HG03064 (cell line): ENCODE measurements at regions not wholly inside any gene's neighbourhood (a gene's known extent, or its start where the extent isn't known, plus 50 kb on each side); places are given as distances from the start of the nearest gene placed in this dataset.
"Not testable (repeated sequence)": the region's sequence is repeated elsewhere in the genome, so short reads cannot be mapped to it uniquely, and the experiment has no call there.

Source experiments
- ATAC-seq: cut with Tn5 transposase; IDR thresholded peaks from one replicate; pipeline ENCODE4 v1.9.1; 2021; ENCODE audit warnings: low read depth; ENCODE audit not compliant: unreplicated experiment

DNA sequence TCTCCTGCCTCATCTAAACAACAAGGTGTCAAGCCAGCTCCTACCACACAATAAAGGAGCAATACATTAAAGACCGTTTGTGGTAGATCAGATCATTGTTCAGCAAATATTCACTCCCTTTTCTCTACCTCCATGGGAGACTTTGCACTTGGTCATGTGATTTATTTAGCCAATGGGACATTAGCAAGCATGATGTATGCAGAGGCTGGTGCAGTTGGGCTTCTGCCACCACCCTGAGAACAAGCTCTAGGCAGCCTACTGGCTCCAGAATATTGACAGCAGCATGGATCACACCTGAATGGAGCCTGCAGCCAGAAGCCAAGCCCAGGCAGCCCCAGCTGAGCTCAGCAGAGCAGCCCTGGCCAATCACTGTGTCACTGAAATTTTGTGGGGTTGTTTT is 99.4 kb upstream of the UBE2E2 start:
- no peak for ATAC-seq

DNA sequence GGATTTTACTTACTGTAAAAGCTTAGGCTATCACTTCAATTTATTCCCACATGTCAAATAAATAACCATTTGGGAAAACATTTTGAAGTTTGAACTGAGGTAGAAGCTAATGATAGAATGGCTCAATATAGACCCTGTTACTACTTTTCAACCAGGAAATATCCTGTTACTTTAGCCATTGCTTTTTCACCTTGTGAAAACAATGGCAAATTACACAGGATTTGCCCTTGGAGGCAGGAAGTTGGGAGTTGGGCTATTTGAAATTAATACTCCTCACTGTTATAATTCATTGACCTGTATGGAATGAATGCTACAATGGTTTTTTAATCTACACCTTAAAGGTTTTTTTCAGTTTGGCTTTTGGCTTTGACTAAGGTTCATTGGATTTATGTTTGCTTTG is 98.1 kb upstream of the UBE2E2 start:
- ATAC-seq = no peak

DNA sequence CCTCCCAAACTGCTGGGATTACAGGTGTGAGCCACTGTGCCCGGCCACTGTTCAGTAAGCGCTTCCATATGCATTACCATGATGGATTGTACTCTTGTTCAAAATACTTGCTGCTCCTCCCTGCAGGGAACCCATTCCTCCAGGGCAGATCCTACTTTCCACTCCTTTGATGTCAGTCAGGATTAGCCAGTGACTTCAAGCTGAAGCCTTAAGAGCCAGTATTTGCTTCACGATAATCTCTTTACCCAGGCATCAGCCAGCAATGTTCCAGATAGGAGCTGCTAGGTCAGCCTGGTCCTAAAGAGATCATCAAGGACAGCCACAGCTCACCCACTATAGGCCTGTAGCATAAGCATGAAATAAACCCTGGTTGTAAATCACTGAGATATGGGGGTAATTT is 96.5 kb upstream of the UBE2E2 start:
- ATAC-seq = no peak

DNA sequence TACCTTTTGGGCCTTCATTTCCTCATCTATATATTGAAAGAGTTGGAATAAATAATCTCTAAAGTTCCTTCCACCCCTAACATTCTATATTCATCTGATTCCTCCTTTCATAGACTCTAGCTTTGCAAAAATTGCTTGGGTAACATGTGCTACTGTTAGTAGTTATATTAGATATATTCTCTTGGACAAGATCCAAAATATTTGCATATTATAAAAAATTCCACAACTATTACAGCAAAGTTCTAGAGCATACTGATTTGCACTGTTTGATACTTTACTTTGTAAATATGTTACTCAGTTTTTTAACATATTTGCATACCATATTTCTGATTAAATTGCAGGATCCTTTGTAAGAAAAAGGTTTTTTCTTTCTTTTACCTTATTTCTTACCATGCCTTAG is 95.9 kb upstream of the UBE2E2 start:
- ATAC-seq = no peak

DNA sequence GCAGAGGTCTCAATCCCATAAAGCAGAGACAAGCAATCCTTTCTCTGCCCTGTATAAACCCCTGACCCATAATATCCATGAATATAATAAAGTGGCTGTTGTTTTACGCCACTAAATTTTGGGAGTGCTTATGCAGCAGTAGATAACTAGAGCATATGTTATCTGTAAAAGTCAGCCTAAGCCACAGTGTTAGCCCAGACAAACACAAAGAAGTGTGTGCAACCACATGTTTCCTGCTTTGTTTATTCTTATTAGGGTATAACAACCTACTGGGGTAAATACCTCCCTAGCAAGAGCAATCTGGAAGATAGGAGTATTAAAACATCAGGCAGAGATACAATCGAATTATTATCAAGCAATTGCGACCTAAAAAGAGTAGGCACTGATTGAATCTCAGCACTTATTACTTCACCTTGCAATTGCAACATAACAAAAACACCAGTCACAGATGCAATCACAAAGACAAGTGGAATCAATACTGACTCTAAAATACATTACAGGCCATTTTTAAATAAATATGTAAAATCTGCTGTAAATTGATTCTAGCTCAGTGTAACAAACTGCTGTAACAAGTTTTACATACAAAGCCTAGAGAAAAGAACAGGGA is 94.6 kb upstream of the UBE2E2 start:
- ATAC-seq = no peak

DNA sequence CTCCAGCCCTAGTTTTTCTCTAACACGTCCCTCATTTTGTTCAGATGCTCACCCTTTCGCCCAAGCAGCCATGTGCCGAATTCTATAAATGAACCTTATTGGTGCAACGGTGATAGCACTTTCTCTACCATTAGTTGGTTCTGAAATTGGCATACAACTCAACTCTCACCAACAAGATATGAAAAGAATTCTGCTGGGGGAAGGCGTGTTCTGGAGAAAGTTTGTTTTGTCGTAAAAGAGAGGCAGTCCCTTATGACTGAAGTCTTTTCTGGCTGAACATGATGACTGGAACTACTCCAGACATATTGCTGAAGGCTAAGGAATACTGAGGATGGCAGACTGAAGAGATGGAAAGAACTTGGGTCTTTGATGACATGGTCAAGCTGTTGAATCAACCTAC is 91.8 kb upstream of the UBE2E2 start:
- no peak for ATAC-seq

DNA sequence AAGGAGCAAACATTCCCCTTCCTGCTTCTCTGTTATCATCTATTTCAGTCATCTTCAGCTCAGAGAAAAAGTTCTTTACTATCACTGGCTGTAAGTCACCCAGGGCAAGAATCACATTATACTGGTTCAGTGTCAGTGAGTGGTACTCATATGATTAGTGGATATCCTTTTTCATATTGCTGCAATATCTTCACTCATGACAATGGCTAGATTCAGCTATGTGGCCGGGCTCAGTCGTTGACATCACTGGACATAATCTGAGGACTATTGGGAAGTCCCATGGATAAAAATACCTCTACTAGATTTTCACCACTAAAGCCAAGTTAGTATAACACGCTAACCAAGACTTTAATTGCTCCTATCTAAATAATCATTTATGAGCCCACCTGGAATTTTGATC is 91.3 kb upstream of the UBE2E2 start:
- ATAC-seq = no peak

DNA sequence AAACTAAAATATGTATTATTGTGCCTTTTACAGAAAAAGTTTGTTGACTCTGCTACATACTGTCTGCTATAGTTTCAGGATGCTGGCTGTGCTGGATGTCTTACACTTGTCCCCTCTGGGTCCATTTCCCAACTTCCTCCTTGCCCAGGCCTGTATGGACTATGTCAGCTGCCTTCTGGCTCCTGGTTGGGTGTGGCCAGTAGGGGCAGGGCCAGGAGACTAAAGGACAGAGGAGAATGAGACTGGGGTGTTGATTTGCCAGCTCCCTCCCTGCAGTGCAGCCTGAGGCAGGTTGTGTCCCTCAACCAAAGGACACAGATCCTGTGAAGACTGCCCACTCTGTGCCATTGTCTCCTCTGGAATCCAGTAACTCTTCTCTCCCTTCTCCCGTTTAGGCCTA is 90.6 kb upstream of the UBE2E2 start:
- ATAC-seq = no peak

DNA sequence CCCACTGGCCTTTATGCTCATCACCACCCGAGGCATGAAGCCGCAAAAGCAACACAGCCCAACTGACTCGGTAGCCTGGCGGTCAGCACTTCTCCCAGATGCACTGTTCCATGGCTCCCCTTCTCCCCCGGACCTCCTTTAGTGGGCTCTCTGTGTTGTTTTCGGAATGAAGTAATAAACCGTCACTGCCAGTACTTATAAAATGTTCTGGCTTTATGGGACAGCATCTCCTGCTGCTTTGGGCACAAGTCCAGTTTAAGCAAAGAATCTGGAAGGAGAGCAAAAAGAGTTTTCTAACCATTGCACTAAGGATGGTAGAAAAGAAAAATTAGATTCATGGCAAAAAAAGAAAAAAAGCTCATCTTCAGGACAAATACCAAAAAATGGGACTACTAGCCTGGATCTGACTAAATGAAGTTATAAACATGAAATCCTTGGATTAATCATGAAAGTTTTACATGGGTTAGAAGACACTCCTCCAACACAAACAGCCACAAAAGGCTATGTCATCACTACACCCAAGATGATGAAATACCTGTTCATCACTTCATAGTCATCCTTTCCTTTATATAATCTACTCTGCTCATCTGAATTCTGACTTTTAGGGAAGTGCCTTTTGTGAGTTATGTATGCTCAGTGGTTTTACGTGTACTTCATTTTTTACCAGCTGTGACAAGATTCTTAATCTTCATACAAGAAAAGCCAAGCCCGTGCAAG is 89.5 kb upstream of the UBE2E2 start:
- ATAC-seq = no peak

DNA sequence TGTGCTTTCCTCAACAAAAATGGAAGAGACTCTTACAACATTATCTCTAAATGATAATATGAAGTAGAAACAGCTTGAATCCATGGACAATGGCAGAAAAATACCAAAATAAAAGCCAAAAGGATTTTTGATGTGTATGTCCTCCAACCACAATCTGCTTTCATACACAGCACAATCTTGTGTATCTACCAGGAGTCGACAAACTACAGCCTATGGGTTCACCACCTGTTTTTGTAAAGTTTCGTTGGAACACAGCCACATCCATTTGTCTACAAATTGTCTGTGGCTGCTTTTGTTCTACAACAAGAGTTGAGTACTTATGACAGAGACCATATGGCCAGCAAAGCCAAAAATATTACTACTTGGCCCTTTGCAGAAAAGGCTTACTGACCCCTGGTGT is 88.7 kb upstream of the UBE2E2 start:
- ATAC-seq = no peak

DNA sequence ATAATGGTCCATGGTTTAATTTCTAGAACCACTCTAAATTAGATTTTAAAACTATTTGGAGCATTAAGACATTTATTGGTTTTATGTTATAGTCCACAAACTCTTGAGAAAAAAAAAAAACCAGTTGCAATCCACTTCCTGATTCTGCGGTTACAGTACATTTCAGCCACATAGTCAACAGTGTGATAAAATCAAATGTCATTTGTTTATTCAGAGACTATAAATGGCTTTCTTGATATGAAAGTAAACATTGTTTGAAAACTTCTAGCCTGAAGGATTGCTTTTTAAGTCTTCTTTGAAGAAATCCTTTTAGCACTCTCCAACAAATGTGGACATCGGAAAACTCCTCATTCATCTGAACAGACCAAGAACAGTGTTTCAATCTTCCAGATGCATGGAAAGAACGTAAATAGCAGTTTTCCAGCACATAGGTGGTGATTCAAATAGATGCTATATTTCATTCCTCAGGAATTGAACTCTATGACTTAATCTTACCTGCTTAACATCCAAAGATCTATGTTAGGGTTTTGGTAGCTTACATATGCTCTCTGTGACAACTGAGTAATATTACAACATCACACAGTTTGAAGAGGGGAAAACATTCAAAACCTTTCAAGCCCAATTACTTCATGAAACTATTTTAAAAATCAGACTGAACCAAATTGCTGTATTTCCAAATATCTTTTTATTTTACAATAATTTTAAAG is 87.8 kb upstream of the UBE2E2 start:
- no peak for ATAC-seq

DNA sequence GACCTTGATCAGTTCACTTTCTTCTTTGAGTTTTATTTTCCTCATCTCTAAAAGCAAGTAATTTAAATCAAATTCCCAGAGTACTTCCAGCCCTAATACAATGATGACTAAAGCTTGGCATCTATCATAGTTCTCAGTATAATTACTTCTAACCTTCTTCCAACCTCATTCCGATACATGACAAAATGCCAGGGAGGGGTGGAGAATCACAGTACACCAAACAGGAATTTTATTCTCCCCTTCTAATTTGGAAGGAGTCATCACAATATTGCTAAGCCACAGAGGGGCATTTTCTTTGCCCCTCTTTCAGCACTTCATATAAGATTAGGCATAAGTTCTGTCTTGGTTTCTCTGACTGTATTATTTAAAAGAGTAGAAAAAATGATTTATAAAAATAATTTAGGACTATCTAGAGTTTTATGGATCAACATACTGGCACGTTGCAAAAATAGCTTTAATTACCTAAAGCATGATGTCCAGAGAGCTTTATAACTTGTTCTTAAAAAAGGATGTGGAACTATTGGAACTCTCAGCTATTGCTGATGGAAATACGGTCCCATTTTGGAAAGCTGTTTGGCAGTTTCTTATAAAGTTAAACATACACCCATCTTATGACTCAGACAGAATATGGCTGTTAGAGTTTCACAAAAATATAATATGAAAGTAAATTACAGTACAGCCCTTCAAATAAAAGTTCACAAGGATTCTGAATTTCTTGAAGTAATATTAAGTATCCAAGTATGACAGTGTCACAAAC is 86.9 kb upstream of the UBE2E2 start:
- no peak for ATAC-seq

DNA sequence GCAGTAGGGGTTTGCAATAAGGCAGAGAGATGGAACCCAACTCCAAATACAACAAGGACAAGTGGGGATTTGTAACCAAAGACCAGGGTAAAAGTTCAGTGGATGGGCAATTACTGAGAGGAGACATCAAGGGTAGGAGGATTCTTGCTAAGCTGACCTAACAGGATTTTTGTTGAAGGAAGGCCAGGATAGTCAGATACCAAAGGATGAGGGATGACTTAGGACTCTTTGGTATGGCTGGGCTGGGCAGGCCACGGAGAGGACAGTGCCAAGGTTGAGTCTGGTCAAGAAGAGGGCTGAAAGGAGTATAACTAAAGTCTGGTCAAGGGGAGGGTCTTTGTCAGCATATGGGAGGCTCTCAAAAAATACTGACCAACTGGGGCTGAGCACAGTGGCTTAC is 85.3 kb upstream of the UBE2E2 start:
- no peak for ATAC-seq

DNA sequence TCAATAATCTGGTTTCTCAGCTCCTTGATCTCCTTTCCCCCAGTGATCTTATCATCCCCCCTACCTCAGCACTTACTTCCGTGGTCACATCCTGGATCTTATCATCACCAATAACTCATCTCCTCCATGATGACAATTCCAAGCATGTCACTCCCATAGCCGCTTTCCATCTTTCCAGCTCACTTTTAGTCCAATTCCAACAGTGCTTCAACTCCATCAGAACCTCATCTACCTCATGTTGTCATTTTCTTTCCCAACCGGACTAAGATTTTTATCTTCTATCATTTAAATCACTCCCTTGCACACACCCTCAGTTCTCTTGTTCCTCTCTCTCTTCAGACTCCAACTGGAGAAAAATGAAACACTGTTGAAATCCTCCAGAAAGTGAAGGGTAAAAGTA is 75.9 kb upstream of the UBE2E2 start:
- no peak for ATAC-seq

DNA sequence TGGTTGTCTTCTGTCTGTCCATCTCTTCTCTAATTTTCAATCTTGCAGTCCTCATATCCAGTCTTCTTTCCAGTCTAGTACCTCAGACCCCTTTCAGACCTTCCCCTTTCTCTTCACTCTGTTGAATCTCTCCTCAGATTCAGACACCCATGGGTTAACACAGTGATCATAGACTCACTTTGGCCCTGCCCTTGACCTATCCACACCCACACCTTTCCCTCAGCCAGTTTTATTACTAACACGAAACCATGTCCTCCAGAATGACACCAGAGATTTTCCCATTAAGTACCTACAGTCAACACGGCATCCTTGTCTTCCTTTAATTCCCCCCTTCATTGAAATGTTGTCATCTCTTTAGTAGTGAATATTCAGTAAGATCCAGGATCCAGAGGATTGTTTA is 74.5 kb upstream of the UBE2E2 start:
- no peak for ATAC-seq

DNA sequence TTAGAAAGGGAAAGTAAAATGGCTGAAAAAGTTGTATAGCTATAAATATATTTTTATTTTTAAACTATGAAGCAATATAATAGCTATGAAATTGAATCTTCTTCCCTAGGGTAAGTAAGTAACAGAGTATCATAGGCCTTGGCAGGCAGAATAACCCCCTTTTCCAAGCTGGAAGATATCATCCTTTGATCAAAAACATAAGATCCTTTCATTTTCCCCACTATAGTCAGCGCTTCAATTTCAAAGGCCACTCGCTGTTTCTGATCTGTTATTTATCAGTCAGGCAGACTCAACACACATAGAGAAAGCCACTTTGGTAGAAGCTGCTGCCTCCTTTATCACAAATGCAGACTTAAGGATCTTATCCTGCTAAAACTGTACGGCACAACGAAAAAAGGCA is 74.0 kb upstream of the UBE2E2 start:
- no peak for ATAC-seq

DNA sequence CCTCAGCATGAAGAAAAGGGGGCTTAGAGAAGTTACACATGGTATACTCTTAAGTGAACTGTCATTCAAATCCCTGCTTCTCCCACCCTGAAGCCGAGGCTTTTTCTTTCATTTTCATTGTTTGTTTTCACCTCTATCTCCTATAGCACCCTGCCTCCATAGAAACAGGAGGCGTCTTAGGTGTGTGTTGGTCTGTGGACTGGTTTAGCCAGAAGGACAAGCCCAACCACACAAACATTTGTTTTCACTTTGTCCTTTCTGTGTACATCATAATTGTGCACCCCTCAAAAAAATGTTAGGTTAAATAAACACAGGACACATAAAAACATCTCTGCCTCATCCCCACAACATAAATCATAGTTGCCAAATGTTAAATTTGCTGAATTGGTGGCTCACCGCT is 73.3 kb upstream of the UBE2E2 start:
- no peak for ATAC-seq

DNA sequence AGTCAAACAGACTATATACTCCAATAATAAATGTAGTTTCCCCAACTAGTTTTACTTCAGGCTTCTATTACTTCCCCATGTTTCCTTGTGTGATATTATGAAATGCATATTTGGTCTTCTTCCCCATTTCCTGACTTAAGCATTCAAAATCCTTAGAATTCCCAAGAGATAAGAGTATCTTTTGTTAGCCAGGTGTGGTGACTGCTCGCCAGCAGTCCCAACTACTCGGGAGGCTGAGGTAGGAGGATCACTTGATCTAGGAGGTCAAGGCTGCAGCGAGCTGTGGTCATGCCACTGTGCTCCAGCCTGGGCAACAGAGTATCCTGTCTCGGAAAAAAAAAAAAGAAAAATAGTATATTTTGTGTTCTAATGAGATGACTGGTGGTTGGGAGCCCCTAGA is 72.7 kb upstream of the UBE2E2 start:
- no peak for ATAC-seq

DNA sequence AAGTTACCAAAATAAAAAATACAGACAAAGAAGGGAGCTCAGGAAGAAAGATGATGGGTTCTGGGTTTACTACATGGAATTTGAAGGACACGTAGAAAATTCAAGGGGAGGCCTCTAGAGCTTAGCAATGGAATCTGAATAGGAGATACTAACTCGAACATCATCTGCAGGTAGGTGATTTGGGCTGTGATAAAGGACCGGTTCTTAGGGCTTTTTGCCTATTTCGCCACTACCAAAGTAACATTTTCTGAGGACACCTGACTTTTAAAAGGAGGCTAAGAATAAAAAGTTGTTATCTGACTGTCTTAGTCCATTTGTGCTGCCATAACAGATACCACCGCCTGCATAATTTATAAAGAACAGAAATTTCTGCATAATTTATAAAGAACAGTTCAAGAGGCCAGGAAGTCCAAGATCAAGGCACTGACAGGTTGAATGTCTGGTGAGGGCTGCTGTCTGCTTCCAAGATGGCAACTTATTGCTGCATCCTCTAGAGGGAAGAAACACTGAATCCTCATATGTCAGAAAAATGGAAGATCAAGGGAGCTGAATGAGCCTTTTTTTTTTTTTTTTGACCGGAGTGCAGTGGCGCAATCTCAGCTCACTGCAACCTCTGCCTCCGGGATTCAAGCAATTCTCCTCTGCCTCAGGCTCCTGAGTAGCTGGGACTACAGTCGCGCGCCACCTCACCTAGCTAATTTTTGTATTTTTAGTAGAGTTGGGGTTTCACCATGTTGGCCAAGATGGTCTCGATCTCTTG is 67.9 kb upstream of the UBE2E2 start:
- ATAC-seq = no peak

DNA sequence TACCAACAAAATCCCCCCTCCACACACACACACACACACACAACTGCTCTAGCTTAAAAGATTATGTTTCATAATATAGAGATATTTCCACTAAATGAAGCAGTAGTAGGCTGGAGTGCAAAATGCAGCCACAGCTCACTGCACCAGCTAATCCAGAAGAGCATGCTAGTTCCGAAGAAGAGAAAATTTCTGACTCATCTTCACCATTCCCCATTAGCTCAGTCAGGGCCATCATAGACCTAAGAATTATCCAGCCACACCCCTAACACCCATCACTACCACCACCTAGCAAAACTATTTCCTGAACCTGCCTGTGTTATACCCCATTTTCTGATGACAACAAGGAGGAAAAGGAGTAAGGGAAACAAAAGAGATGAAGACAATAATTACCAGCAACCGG is 67.1 kb upstream of the UBE2E2 start:
- ATAC-seq = no peak

DNA sequence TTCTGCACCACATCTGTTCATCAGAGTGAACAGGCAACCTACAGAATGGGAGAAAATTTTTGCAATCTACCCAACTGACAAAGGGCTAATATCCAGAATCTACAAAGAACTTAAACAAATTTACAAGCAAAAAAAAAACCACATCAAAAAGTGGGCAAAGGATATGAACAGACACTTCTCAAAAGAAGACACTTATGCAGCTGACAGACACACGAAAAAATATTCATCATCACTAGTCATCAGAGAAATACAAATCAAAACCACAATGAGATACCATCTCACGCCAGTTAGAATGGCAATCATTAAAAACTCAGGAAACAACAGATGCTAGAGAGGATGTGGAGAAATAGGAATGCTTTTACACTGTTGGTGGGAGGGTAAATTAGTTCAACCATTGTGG is 59.1 kb upstream of the UBE2E2 start:
- not testable (repeated sequence) for ATAC-seq
